RWPE1 (cell line): ENCODE measurements at regions not wholly inside any gene's neighbourhood (a gene's known extent, or its start where the extent isn't known, plus 50 kb on each side); places are given as distances from the start of the nearest gene placed in this dataset.

ENCODE experiments used
- CTCF ChIA-PET: fragments of 350-600 bp; sonication (Branson Sonifier 250); formaldehyde crosslinking; extraction: SDS; loops from one replicate; lab custom pipeline; 2021; lab: Yijun Ruan, JAX
- POLR2A ChIA-PET: fragments of 400-600 bp; formaldehyde crosslinking; extraction: SDS; loops from one replicate; lab custom pipeline; 2020; ENCODE audit warnings: antibody characterized with exemption; ENCODE audit not compliant: low non-redundant PET; lab: Yijun Ruan, JAX
- DNase-seq: peaks from one replicate; pipeline ENCODE4 v3.0.0; 2012; ENCODE audit warnings: low spot score
- H3K27ac ChIP-seq: fragments of 450-650 bp; 2 replicates; pipeline ENCODE4 v1.5.1; 2017
- CTCF ChIP-seq: fragments of 450-650 bp; conservative IDR thresholded peaks from 2 replicates; pipeline ENCODE4 v1.5.1; 2017; ENCODE audit warnings: low read depth, mild to moderate bottlenecking

- CTCF ChIA-PET = no interaction called here
- TF ChIP-seq CTCF = no peak
Measured at GRCh38 chr11:37474889-37475288, 876.9 kb upstream of the RAG2 start.

GRCh38 chr11:37468344-37468743 lies 870.3 kb upstream of the RAG2 start:
- DNase-seq = no peak
- POLR2A ChIA-PET = no interaction called here
- CTCF ChIA-PET = no interaction called here
- H3K27ac ChIP-seq = no peak overlapping the region
- TF ChIP-seq CTCF = no peak

More at GRCh38 chr11:37474889-37475288, 876.9 kb upstream of the RAG2 start:
- POLR2A ChIA-PET = no interaction called here
- DNase-seq = no peak
- H3K27ac ChIP-seq = no peak overlapping the region

GRCh38 chr11:37465221-37465620 lies 867.2 kb upstream of the RAG2 start:
- CTCF ChIA-PET = no interaction called here
- POLR2A ChIA-PET = no interaction called here
- TF ChIP-seq CTCF = no peak
- DNase-seq = no peak
- H3K27ac ChIP-seq = no peak overlapping the region

- CTCF ChIA-PET = no interaction called here
Measured at GRCh38 chr11:37459456-37459855, 861.4 kb upstream of the RAG2 start.

GRCh38 chr11:37456746-37457145 lies 858.7 kb upstream of the RAG2 start:
- no peak for DNase-seq

More at GRCh38 chr11:37459456-37459855, 861.4 kb upstream of the RAG2 start:
- no peak overlapping the region for H3K27ac ChIP-seq
- no peak for TF ChIP-seq CTCF
- DNase-seq = peak; percentile 3
- POLR2A ChIA-PET = no interaction called here

GRCh38 chr11:37451903-37452302 lies 853.9 kb upstream of the RAG2 start:
- CTCF ChIA-PET = interaction anchor here (0.6 kb wide), 1 partner anchor 93 kb away, joined by 4 read pairs; no protein-coding TSS in a partner anchor
- no peak for TF ChIP-seq CTCF
- DNase-seq = no peak
- no peak overlapping the region for H3K27ac ChIP-seq
- POLR2A ChIA-PET = no interaction called here

More at GRCh38 chr11:37456746-37457145, 858.7 kb upstream of the RAG2 start:
- POLR2A ChIA-PET = no interaction called here
- CTCF ChIA-PET = no interaction called here
- H3K27ac ChIP-seq = no peak overlapping the region
- no peak for TF ChIP-seq CTCF
